ENCODE measurements at regions not wholly inside any gene's neighbourhood (a gene's known extent, or its start where the extent isn't known, plus 50 kb on each side); places are given as distances from the start of the nearest gene placed in this dataset.

- TF ChIP-seq CTCF (IDR thresholded peaks at IDR 0.05): no peak
- no peak overlapping the region for H3K27ac ChIP-seq
Observed at GRCh38 chr12:75890141-75890540, 141.4 kb downstream of the PHLDA1 start.

GRCh38 chr12:75888874-75889613 is 142.5 kb downstream of the PHLDA1 start:
- no peak for TF ChIP-seq CTCF (IDR thresholded peaks at IDR 0.05)
- Histone ChIP-seq H3K4me3 (no peak overlapping the region), H3K27ac (no peak overlapping the region)
- DNase-seq (ENCODE audit: low spot score): no peak

More at GRCh38 chr12:75890141-75890540, 141.4 kb downstream of the PHLDA1 start:
- H3K4me3 ChIP-seq: no peak overlapping the region
- no peak for DNase-seq (ENCODE audit: low spot score)

GRCh38 chr12:75888399-75888798 is 143.2 kb downstream of the PHLDA1 start:
- DNase-seq (ENCODE audit: low spot score): no peak
- no peak for TF ChIP-seq CTCF (IDR thresholded peaks at IDR 0.05)
- Histone ChIP-seq H3K4me3 (no peak overlapping the region), H3K27ac (no peak overlapping the region)

GRCh38 chr12:75887979-75888378 is 143.6 kb downstream of the PHLDA1 start:
- no peak for TF ChIP-seq CTCF (IDR thresholded peaks at IDR 0.05)
- H3K27ac ChIP-seq: no peak overlapping the region
- no peak overlapping the region for H3K4me3 ChIP-seq
- DNase-seq (ENCODE audit: low spot score): no peak

GRCh38 chr12:75884465-75884985 is 147.1 kb downstream of the PHLDA1 start:
- no peak overlapping the region for H3K4me3 ChIP-seq
- no peak overlapping the region for H3K27ac ChIP-seq
- TF ChIP-seq CTCF (IDR thresholded peaks at IDR 0.05): no peak
- no peak for DNase-seq (ENCODE audit: low spot score)

GRCh38 chr12:75883241-75883640 is 148.3 kb downstream of the PHLDA1 start:
- H3K4me3 ChIP-seq: no peak overlapping the region
- no peak for DNase-seq (ENCODE audit: low spot score)
- no peak for TF ChIP-seq CTCF (IDR thresholded peaks at IDR 0.05)
- H3K27ac ChIP-seq: no peak overlapping the region

- Histone ChIP-seq H3K4me3 (no peak overlapping the region), H3K27ac (no peak overlapping the region)
- no peak for DNase-seq (ENCODE audit: low spot score)
- no peak for TF ChIP-seq CTCF (IDR thresholded peaks at IDR 0.05)
Observed at GRCh38 chr12:75882421-75882820, 149.2 kb downstream of the PHLDA1 start.

Data from coronary artery (tissue), 2 donors.